Lower leg skin (tissue), 4 donors: ENCODE measurements at regions not wholly inside any gene's neighbourhood (a gene's known extent, or its start where the extent isn't known, plus 50 kb on each side); places are given as distances from the start of the nearest gene placed in this dataset.

Experiments
- DNase-seq, 2 donors: peaks; one replicate each; pipeline ENCODE4 v3.0.0-alpha.2; 2019; ENCODE audit warnings: low spot score in 2 of 2
- H3K4me3 ChIP-seq: fragments of 200-600 bp; sonication (generic); 2 replicates; pipeline ENCODE4 v1.5.1; 2017; ENCODE audit warnings: mild to moderate bottlenecking, low read depth; ENCODE audit not compliant: poor library complexity, severe bottlenecking
- CTCF ChIP-seq, 3 donors: fragments of 450-650 bp; IDR thresholded peaks; one replicate each; pipeline ENCODE4 v1.5.1; 2016; ENCODE audit warnings: antibody characterized with exemption in 3 of 3, mild to moderate bottlenecking in 3 of 3, moderate library complexity in 2 of 3
- POLR2A ChIP-seq, 2 donors: fragments of 450-650 bp; IDR thresholded peaks; one replicate each; pipeline ENCODE4 v1.6.1; 2016 to 2017; ENCODE audit warnings: antibody characterized with exemption in 2 of 2, mild to moderate bottlenecking in 1 of 2, moderate library complexity in 1 of 2
- WGBS, 2 donors: methylation state at CpG; one replicate each; pipeline ENCODE4 v1.1.5; 2018; 5-methylcytosine and 5-hydroxymethylcytosine counted together
- intact Hi-C: fragments of 100-400 bp; cut with DNase I; formaldehyde crosslinking; loops from one replicate; pipeline ENCODE4 v1.15.0; 2023; ENCODE audit warnings: low total_unique reads

DNA sequence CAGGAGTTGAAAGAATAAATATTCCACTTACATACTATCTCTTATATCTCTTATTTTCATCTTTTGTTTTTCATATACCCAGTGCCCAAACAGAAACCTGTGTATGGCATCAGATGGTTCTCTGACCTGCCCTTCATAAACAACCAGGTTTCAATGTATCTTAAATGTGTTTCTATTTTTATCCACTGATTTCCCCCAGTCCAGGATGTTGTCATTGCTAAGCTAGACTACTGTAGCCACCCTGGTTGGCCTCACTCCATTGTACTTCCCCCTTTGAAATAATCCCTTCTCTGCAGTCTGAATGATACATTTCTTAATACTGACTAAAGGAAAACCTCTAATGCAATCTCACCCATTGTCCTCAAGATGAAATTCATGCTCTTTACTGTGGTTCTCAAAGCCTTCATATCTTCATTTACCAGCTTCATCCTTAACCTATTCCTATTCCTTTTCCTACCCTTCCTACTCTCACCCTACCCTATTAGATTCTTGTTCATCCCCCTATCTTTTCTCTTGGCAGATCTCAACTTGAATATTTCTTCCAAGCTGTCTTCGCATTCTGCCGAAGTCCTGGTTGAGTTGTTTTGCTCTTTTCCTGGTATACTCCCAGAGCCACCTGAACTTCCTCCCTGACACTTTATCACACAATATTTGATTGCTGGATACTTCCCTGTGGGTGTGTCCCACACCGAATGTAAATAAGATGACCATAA is 312.4 kb downstream of the FOXG1 start:
- 91 to 95% methylated on average over 3 of the region's 3 CpGs for WGBS, 2 donors
- DNase-seq = no peak
- intact Hi-C loops = no loop called here
- no peak overlapping the region for H3K4me3 ChIP-seq
- TF ChIP-seq POLR2A (IDR thresholded peaks at IDR 0.05) (no peak), CTCF (IDR thresholded peaks at IDR 0.05) (no peak)

GRCh38 chr14:29085546-29085945 is 319.0 kb downstream of the FOXG1 start:
- no peak for DNase-seq
- H3K4me3 ChIP-seq = no peak overlapping the region
- TF ChIP-seq POLR2A (IDR thresholded peaks at IDR 0.05) (no peak), CTCF (IDR thresholded peaks at IDR 0.05) (no peak)
- 18 to 25% methylated on average over 3 of the region's 3 CpGs for WGBS, 2 donors
- intact Hi-C loops = no loop called here

DNA sequence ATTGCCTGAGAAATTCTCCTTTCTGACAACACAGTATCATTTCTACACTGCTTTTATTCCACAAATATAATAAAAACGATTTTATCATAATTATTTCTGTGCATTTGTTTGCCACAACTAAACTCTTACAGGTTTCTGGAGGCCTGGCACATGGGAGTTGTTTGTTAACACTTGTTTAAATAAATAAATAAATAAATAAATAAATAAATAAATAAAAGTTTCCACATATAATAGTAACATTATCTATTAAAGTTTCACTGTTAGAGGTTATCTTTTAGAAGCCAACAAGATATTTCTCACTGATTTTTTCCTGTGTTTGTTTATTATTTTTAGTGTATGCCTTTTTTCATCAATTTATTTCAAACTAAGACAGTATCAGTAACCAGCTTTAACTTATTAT is 323.3 kb downstream of the FOXG1 start:
- no peak overlapping the region for H3K4me3 ChIP-seq
- no peak for DNase-seq
- intact Hi-C loops = no loop called here
- WGBS, 2 donors = 10 to 17% methylated on average over 1 of the region's 1 CpG
- TF ChIP-seq POLR2A (IDR thresholded peaks at IDR 0.05) (no peak), CTCF (IDR thresholded peaks at IDR 0.05) (no peak)

DNA sequence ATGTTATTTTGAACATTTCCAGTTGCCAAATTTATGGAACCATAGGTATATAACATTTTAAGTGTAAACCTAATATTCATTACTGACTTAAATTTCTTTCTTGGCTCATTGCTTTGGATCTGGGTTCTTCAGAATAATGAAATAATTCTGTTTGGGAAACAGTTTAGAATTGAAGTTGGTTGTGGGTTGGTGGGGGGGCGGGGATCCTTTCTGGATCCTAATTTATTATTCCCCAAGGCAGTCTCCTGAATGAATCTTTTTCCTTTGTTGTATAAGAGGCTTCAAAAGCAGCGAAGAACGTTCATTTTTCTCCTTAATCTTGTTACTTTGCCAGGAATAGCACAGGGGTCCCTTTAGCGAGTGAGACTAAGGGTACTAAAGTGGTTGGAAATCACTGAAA is 325.5 kb downstream of the FOXG1 start:
- WGBS, 2 donors = 29 to 44% methylated on average over 4 of the region's 4 CpGs
- intact Hi-C loops = no loop called here
- no peak overlapping the region for H3K4me3 ChIP-seq
- no peak for TF ChIP-seq CTCF (IDR thresholded peaks at IDR 0.05)
- no peak for TF ChIP-seq POLR2A (IDR thresholded peaks at IDR 0.05)
- no peak for DNase-seq

GRCh38 chr14:29097476-29097875 is 330.9 kb downstream of the FOXG1 start:
- no peak for TF ChIP-seq CTCF (IDR thresholded peaks at IDR 0.05)
- no peak for TF ChIP-seq POLR2A (IDR thresholded peaks at IDR 0.05)
- DNase-seq = no peak
- H3K4me3 ChIP-seq = no peak overlapping the region
- WGBS, 2 donors = 63 to 67% methylated on average over 1 of the region's 1 CpG
- intact Hi-C loops = no loop called here

- WGBS, 2 donors = 55 to 56% methylated on average over 4 of the region's 4 CpGs
- TF ChIP-seq POLR2A (IDR thresholded peaks at IDR 0.05) = no peak
- no peak for TF ChIP-seq CTCF (IDR thresholded peaks at IDR 0.05)
- no peak overlapping the region for H3K4me3 ChIP-seq
- intact Hi-C loops = no loop called here
- DNase-seq = no peak
These were observed 332.1 kb downstream of the FOXG1 start for GRCh38 chr14:29098656-29099055.
